Retinal pigment epithelial cell (primary cell): ENCODE measurements at regions not wholly inside any gene's neighbourhood (a gene's known extent, or its start where the extent isn't known, plus 50 kb on each side); places are given as distances from the start of the nearest gene placed in this dataset.

Source experiments
- DNase-seq: peaks from one replicate; pipeline ENCODE4 v3.0.0-alpha.2; 2010; ENCODE audit warnings: low read depth
- H3K4me3 ChIP-seq: 2 replicates; pipeline ENCODE4 v1.5.1; 2011; ENCODE audit warnings: mild to moderate bottlenecking, low read length, control low read depth, moderate library complexity
- TF ChIP-seq, protein P1 (sequence below): conservative IDR thresholded peaks from 2 replicates; pipeline ENCODE4 v1.5.1; 2011; ENCODE audit warnings: low read depth, low read length, control low read depth, inconsistent platforms

DNA sequence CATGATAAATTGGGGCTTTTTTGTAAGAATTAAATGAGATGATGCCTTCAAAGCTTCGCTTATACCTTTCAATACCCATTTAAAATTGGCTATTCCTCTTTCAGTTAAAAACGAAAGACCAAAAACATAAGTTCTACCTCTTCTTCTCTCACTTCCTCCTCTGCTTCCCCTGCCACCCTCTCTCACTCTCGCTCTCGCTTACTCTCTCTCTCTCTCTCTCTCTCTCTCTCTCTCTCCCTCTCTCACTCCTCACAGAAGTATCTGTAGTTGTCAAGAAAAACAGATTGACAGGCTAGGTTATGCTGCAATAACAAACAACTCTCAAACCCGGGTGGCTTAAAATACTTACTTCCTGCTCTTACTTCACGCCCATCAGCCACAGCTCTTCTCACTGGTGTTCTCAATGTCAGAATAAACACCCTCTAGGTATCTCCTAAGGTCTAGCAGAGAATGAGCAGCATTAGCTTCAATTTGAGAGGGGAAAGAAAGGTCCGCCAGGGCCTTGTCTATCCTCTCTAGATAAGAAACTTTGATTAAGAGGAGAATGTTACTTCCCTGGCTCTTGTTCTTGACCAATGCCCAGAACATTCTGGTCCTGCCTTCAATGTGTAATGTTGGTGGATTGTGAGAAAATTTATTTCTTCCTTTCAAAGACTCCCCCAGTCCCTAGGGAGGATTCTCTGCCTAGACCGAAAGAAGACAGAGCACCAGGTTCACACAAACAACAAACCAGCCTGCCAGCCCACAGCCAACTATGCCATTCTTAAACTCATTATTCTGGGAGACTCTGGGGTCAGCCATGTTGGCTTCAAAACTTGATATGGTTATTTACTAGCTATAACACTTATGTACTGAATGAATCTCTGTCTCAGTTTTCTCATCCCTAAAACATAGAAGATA lies 1028.7 kb downstream of the XPNPEP1 start:
- no peak for DNase-seq
- H3K4me3 ChIP-seq: no peak overlapping the region
- TF ChIP-seq, protein P1, sequence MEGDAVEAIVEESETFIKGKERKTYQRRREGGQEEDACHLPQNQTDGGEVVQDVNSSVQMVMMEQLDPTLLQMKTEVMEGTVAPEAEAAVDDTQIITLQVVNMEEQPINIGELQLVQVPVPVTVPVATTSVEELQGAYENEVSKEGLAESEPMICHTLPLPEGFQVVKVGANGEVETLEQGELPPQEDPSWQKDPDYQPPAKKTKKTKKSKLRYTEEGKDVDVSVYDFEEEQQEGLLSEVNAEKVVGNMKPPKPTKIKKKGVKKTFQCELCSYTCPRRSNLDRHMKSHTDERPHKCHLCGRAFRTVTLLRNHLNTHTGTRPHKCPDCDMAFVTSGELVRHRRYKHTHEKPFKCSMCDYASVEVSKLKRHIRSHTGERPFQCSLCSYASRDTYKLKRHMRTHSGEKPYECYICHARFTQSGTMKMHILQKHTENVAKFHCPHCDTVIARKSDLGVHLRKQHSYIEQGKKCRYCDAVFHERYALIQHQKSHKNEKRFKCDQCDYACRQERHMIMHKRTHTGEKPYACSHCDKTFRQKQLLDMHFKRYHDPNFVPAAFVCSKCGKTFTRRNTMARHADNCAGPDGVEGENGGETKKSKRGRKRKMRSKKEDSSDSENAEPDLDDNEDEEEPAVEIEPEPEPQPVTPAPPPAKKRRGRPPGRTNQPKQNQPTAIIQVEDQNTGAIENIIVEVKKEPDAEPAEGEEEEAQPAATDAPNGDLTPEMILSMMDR: no peak

DNA sequence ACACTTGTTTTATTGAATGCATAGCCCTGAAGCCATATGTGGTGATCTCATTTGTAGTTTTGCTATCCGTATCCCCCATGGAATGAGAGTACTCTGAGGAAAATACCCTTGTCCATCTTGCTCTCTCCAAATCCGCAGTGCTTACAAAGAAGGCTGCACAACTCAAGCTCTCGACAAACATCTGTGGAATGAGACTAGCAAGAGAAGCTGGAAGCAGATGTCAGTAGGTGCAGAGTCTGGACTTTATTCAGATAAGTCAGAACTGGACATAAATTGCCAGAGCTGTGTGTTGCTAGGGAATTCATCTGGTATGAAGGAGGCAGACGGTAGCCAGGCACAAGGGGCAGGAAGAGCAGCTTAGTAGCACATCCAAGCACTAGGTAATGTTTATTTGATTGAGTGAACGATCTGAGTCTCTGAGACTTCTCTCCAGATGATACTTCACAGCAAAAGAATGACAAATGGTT lies 1046.2 kb downstream of the XPNPEP1 start:
- no peak for DNase-seq
- TF ChIP-seq, protein P1: no peak
- no peak overlapping the region for H3K4me3 ChIP-seq

DNA sequence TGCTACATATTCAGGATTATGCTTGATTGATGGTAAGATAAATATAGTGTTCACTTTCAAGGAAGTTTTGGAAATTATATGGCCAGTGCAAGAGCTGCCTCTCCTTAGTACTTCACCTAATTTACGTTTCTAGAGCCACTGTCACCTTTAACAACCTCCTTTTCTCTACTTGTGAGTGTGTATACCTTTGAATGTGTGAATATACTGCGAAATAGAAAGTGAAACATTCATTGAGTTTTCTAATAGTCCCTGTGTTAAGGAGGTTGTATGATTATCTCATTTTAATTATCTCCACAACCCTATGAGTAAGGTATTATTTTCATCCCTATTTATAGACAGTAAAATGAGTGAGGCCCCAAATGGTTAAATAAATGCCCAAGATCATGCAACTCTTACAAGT lies 1050.5 kb downstream of the XPNPEP1 start:
- TF ChIP-seq, protein P1: no peak
- DNase-seq: no peak
- no peak overlapping the region for H3K4me3 ChIP-seq

DNA sequence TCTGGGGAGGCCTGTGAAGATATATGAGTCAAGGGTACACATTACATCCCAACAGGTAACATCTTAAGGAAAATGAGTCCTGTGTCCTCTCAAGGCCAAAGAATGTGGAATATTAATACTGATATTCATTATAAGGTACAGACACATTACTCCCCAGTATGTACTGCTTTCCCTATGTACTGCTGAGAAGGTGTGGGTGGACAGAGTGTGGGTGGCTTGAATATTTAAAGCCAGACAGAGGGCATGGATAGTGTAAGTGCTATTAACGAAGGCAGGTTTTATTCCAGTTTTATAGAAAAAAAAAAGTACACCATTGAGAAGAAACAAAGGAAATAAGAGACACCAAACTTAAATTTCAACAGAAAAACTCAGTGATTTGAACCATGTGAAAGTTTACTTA lies 1054.4 kb downstream of the XPNPEP1 start:
- TF ChIP-seq, protein P1: no peak
- no peak overlapping the region for H3K4me3 ChIP-seq
- no peak for DNase-seq

DNA sequence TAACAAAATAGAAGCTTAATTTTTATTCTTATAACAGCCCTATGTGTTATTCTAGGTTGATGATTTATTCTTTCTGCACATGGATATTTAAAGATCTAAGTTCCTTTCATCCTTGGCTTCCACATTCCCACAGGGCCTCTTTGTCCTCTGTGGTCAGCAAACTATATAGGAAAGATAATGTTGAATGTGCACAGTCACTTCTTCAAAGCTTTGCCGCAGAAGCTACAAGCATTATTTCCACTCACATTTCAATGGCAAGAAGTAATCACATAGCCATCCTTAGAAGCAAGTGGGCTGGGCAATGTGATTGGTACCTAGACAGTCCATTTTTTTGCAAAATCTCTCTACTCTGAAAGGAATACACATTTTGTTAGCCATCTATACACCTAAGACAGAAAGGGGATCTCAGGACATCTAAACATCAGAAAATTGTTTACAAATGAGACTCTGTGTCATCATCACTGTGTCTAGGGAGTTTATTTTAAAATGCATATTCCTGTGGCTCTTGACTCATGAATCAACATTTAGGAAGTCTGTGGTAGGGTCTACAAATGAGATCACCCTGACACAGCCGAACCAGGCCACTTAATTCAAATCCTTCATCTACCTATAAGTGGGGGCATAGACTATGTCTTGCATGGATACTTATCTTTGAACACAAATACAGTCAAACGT lies 1060.5 kb downstream of the XPNPEP1 start:
- no peak for DNase-seq
- TF ChIP-seq, protein P1: no peak

DNA sequence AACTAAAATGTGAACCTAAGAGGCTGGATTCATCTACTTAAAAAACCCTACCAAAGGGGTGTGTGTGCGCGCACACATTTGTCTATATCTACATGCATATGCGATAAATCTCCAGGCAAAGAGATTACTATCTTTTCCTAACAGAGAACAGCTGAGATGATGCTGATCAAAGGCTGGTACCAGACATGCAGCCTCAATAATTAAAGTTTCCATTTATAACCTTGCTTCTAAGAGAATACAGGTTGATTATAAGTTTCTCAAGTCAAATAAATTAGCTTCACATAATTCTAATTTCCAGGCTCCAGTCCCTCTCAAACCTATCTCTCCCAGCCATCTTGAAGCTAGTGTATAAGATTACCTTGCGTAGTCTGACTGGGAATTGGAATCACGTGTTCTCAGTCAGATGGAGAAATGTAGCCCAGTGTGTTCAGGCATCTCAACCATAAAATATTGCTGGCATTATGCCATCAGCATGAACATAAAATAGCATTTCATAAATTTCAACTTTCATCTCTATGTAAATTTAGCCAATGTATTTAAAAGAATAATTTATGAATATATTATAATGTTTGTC lies 1062.0 kb downstream of the XPNPEP1 start:
- DNase-seq: no peak
- TF ChIP-seq, protein P1: no peak
- no peak overlapping the region for H3K4me3 ChIP-seq

More for the DNA sequence above, 1060.5 kb downstream of the XPNPEP1 start:
- no peak overlapping the region for H3K4me3 ChIP-seq
